GM23338 (cell line): ENCODE measurements at regions not wholly inside any gene's neighbourhood (a gene's known extent, or its start where the extent isn't known, plus 50 kb on each side); places are given as distances from the start of the nearest gene placed in this dataset.

Source experiments
- CREB1 ChIP-seq: fragments of 250-450 bp; sonication (Bioruptor Pico); IDR thresholded peaks from 2 replicates; pipeline ENCODE4 v1.5.0; 2020; ENCODE audit warnings: low read depth, mild to moderate bottlenecking, moderate library complexity
- CTCF ChIP-seq, 2 experiments: fragments of 200-600 bp in 1 of 2; sonication (generic) in 1 of 2; conservative IDR thresholded peaks; 2 replicates each; pipeline versions ENCODE4 v1.5.1 to v1.6.1; 2016 to 2017; ENCODE audit warnings: antibody characterized with exemption in 2 of 2, low read depth in 2 of 2, mild to moderate bottlenecking in 2 of 2, moderate library complexity in 1 of 2
- EZH2 ChIP-seq: fragments of 200-600 bp; sonication (generic); IDR thresholded peaks from one replicate; pipeline ENCODE4 v1.8.0; 2017; ENCODE audit warnings: antibody characterized with exemption, mild to moderate bottlenecking, low read depth; ENCODE audit not compliant: unreplicated experiment
- EZH2phosphoT487 ChIP-seq: fragments of 200-600 bp; sonication (generic); IDR thresholded peaks from one replicate; pipeline ENCODE4 v1.8.1; 2018; ENCODE audit warnings: antibody characterized with exemption; ENCODE audit not compliant: unreplicated experiment
- JUNB ChIP-seq: IDR thresholded peaks from one replicate; pipeline ENCODE4 v1.6.1; 2016; ENCODE audit warnings: antibody characterized with exemption; ENCODE audit not compliant: unreplicated experiment
- POLR2AphosphoS5 ChIP-seq: IDR thresholded peaks from 2 replicates; pipeline ENCODE4 v1.6.1; 2016; ENCODE audit warnings: antibody characterized with exemption, low read depth
- REST ChIP-seq: IDR thresholded peaks from one replicate; pipeline ENCODE4 v1.6.1; 2018; ENCODE audit warnings: antibody characterized with exemption; ENCODE audit not compliant: unreplicated experiment

DNA sequence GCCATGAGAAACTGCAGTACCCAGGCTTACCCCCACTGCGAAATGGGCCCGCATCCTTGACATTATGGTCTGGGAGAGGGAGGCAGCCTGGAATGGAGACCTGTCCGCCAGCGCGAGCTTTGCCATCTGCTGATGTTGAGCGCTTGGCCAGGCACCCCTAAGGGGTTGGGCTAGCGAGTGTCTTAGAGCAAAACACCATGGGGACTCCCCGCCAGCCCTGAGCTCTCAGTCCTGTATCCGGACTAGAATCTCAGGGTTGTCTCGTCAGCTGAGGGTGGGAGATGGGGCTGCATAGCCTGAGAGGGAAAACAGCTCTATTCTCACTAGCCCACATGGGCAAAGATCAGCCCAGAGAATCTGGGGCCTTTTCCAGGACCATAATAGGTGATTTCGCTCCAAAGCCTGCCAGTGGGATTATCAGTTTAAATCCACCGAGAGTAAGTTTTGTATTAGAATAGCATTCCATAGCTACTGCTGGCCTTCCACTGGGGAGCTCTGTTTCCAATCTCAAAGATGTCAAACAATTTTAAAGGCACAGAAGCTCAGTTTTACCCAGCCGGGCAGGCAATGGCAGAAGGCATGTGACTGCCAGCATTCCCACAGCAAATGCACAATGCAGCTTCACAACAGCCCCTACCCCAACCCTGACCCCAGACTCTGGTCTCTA, 167.5 kb upstream of the TPM1 start:
- TF ChIP-seq CTCF (conservative IDR thresholded peaks at IDR 0.05; ENCODE audit: low read depth in 2 of 2): no peak
- no peak for TF ChIP-seq JUNB
- TF ChIP-seq REST: no peak
- no peak for TF ChIP-seq POLR2AphosphoS5
- no peak for TF ChIP-seq EZH2
- TF ChIP-seq CREB1 (CRISPR knock-in tag): no peak
- TF ChIP-seq EZH2phosphoT487: no peak
